ENCODE measurements at regions not wholly inside any gene's neighbourhood (a gene's known extent, or its start where the extent isn't known, plus 50 kb on each side); places are given as distances from the start of the nearest gene placed in this dataset.

DNA sequence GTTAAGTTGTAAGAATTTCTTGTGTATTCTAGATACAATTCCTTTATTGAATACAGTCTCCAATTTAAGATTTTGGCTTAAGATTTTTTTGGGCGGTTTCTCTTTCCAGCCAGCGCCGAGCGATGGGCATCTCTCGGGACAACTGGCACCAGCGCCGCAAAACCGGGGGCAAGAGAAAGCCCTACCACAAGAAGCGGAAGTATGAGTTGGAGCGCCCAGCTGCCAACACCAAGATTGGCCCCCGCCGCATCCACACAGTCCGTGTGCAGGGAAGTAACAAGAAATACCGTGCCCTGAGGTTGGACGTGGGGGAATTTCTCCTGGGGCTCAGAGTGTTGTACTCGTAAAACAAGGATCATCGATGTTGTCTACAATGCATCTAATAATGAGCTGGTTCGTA is 278.7 kb upstream of the TARS1 start:
- no peak overlapping the region for H3K4me3 ChIP-seq (ENCODE audit: low read depth in 1 of 3, low read length in 3 of 3)
- H3K9ac ChIP-seq (ENCODE audit: low read depth in 1 of 2, low read length in 2 of 2) = no peak overlapping the region
- DNase-seq (ENCODE audit: low spot score) = no peak
- H3K4me1 ChIP-seq (ENCODE audit: control insufficient read depth in 4 of 4, insufficient read depth in 4 of 4, low read length in 3 of 4) = no peaks in the 10 kb centered on the region
- no peaks in the 10 kb centered on the region for H3K36me3 ChIP-seq (ENCODE audit: control insufficient read depth in 4 of 4, insufficient read depth in 3 of 4, low read depth in 1 of 4, low read length in 3 of 4)
- no peaks in the 10 kb centered on the region for H3K27me3 ChIP-seq (ENCODE audit: control insufficient read depth in 4 of 4, insufficient read depth in 4 of 4, low read length in 3 of 4)
- no peak for TF ChIP-seq HNF4A (conservative IDR thresholded peaks at IDR 0.05)
- TF ChIP-seq, protein P1, sequence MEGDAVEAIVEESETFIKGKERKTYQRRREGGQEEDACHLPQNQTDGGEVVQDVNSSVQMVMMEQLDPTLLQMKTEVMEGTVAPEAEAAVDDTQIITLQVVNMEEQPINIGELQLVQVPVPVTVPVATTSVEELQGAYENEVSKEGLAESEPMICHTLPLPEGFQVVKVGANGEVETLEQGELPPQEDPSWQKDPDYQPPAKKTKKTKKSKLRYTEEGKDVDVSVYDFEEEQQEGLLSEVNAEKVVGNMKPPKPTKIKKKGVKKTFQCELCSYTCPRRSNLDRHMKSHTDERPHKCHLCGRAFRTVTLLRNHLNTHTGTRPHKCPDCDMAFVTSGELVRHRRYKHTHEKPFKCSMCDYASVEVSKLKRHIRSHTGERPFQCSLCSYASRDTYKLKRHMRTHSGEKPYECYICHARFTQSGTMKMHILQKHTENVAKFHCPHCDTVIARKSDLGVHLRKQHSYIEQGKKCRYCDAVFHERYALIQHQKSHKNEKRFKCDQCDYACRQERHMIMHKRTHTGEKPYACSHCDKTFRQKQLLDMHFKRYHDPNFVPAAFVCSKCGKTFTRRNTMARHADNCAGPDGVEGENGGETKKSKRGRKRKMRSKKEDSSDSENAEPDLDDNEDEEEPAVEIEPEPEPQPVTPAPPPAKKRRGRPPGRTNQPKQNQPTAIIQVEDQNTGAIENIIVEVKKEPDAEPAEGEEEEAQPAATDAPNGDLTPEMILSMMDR (IDR thresholded peaks at IDR 0.05; ENCODE audit: low read depth, low read length, missing input control) = no peak
- no peak for TF ChIP-seq HNF4G (IDR thresholded peaks at IDR 0.05)
- no peak for TF ChIP-seq YY1 (IDR thresholded peaks at IDR 0.05)
- no peak for TF ChIP-seq JUND (IDR thresholded peaks at IDR 0.05)
- TF ChIP-seq FOXA1 (IDR thresholded peaks at IDR 0.05) = no peak
- TF ChIP-seq NR2F2 (IDR thresholded peaks at IDR 0.05) = no peak
- TF ChIP-seq RXRA (IDR thresholded peaks at IDR 0.05) = no peak
- TF ChIP-seq SP1 (IDR thresholded peaks at IDR 0.05) = no peak
- TF ChIP-seq RAD21 (IDR thresholded peaks at IDR 0.05) = no peak
- TF ChIP-seq, protein P2, sequence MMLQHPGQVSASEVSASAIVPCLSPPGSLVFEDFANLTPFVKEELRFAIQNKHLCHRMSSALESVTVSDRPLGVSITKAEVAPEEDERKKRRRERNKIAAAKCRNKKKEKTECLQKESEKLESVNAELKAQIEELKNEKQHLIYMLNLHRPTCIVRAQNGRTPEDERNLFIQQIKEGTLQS (IDR thresholded peaks at IDR 0.05) = no peak
- TF ChIP-seq, protein P3, sequence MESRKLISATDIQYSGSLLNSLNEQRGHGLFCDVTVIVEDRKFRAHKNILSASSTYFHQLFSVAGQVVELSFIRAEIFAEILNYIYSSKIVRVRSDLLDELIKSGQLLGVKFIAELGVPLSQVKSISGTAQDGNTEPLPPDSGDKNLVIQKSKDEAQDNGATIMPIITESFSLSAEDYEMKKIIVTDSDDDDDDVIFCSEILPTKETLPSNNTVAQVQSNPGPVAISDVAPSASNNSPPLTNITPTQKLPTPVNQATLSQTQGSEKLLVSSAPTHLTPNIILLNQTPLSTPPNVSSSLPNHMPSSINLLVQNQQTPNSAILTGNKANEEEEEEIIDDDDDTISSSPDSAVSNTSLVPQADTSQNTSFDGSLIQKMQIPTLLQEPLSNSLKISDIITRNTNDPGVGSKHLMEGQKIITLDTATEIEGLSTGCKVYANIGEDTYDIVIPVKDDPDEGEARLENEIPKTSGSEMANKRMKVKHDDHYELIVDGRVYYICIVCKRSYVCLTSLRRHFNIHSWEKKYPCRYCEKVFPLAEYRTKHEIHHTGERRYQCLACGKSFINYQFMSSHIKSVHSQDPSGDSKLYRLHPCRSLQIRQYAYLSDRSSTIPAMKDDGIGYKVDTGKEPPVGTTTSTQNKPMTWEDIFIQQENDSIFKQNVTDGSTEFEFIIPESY (IDR thresholded peaks at IDR 0.05) = no peak
- H3K27ac ChIP-seq (ENCODE audit: low read depth in 1 of 2, low read length in 2 of 2) = no peak overlapping the region
- H3K9me3 ChIP-seq (ENCODE audit: control insufficient read depth in 4 of 4, low read length in 3 of 4) = no peaks in the 10 kb centered on the region
- 97% methylated on average over 18 of the region's 18 CpGs for WGBS

- H3K27me3 ChIP-seq (ENCODE audit: control insufficient read depth in 4 of 4, insufficient read depth in 4 of 4, low read length in 3 of 4) = no peaks in the 10 kb centered on the region
- no peak overlapping the region for H3K27ac ChIP-seq (ENCODE audit: low read depth in 1 of 2, low read length in 2 of 2)
- no peaks in the 10 kb centered on the region for H3K4me1 ChIP-seq (ENCODE audit: control insufficient read depth in 4 of 4, insufficient read depth in 4 of 4, low read length in 3 of 4)
- no peak for DNase-seq (ENCODE audit: low spot score)
- peaks cover 0 to 13% (median under 1%) of the 10 kb centered on the region in 4 donors for H3K9me3 ChIP-seq (ENCODE audit: control insufficient read depth in 4 of 4, low read length in 3 of 4)
- TF ChIP-seq RAD21 (IDR thresholded peaks at IDR 0.05) = no peak
- TF ChIP-seq TAF1 (conservative IDR thresholded peaks at IDR 0.05) = no peak
- TF ChIP-seq, protein P3 (IDR thresholded peaks at IDR 0.05) = no peak
- no peak for TF ChIP-seq YY1 (IDR thresholded peaks at IDR 0.05)
- TF ChIP-seq RXRA (IDR thresholded peaks at IDR 0.05) = no peak
- TF ChIP-seq EGR1 (IDR thresholded peaks at IDR 0.05; ENCODE audit: low read depth in 2 of 2) = no peak
- TF ChIP-seq HNF4A (conservative IDR thresholded peaks at IDR 0.05) = no peak
- TF ChIP-seq FOXA1 (IDR thresholded peaks at IDR 0.05) = no peak
- TF ChIP-seq, protein P2 (IDR thresholded peaks at IDR 0.05) = no peak
- no peak overlapping the region for H3K4me3 ChIP-seq (ENCODE audit: low read depth in 1 of 3, low read length in 3 of 3)
- 88% methylated on average over 4 of the region's 4 CpGs for WGBS
- H3K36me3 ChIP-seq (ENCODE audit: control insufficient read depth in 4 of 4, insufficient read depth in 3 of 4, low read depth in 1 of 4, low read length in 3 of 4) = no peaks in the 10 kb centered on the region
- no peak overlapping the region for H3K9ac ChIP-seq (ENCODE audit: low read depth in 1 of 2, low read length in 2 of 2)
Observed at GRCh38 chr5:33166522-33166921, 274.2 kb upstream of the TARS1 start.
